Cerebellar nuclear complex (tissue), 1 donor: ENCODE measurements at regions not wholly inside any gene's neighbourhood (a gene's known extent, or its start where the extent isn't known, plus 50 kb on each side); places are given as distances from the start of the nearest gene placed in this dataset.

Source experiments
- DNase-seq, 2 experiments: peaks; one replicate each; lab custom pipeline; 2025; lab: John Stamatoyannopoulos, UW

DNA sequence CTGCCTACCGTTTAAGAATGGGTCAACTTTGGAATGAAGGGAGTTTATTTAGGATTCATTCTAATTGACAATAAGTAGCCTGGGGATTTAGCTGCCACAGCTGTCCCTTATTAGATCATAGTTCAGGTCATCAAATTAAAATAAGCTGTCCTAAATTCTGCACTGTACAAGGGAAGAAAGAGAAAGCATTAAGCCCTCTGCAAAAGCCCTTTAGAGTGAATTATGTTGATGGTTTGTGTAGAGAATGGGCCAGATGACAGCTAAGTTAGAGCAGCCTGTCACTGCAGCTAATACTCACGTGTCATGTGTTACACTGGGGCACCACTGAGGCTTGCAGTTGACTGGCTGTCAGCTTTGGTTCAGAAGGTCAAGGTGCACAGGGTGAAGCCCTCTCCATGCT lies 737.1 kb upstream of the SLC10A2 start:
- DNase-seq, result no peak

DNA sequence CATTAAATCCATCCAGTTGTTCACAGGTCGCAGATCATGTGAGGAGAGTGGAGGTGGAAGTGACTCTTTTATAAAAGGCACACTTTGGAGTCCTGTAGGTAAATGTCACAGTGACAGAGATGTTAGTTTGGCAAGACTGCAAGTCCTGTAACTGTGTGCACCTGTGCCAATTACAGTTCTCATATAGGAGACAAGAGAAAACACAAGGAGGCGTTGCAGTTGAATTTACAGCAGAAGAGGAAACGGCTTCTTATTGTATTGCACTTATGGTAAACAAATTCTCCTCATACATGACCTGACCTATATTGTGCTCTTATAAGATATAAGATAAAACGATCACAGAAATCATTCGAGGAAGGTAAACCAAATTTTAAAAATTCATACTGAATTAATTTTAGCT lies 732.8 kb upstream of the SLC10A2 start:
- DNase-seq, result no peak

DNA sequence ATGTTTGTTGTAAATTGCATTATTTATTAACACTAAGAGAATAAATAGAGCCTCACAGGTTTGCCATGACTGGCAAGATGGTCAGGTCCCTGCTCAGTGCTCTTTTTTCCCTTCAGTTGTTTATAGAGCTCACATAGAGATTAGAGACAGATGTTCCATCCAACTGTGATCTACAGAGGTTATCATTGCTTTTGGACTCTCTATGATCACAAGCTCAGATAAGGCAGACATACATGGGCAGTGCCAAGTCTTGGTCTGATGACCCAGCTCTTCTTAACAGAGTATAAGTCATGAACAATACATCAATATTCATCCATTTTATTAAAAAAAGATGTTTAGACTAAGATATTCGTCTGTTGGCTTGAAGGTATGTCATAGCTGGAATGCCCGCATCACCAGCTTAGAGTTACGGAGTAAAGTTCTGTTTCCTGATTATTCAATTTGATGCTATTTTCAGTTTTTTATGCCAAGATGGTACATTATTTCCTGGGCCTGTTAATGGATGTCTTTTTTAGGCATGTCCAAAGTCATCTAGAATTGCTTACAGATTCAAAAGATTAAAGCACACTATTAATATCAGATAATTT lies 729.8 kb upstream of the SLC10A2 start:
- DNase-seq, result no peak

DNA sequence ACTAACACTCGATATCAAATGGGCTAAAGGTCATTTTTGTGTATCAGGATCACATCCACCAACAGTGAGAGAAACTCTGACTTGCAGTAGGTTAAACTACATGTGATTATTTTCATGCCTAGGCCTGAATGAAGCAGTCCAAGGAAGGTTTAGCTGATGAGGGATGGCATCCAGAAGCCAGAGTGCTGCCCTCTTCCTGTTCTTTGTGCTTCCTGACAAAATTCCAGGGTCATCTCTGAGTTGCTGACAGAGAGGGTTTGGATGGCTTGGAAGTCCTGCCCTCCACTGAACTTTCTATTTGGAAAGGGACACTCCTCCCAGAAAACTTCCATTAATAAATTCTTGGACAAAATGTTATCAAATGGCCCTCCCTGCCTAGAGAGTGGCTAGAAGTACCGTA lies 728.3 kb upstream of the SLC10A2 start:
- DNase-seq, result no peak

DNA sequence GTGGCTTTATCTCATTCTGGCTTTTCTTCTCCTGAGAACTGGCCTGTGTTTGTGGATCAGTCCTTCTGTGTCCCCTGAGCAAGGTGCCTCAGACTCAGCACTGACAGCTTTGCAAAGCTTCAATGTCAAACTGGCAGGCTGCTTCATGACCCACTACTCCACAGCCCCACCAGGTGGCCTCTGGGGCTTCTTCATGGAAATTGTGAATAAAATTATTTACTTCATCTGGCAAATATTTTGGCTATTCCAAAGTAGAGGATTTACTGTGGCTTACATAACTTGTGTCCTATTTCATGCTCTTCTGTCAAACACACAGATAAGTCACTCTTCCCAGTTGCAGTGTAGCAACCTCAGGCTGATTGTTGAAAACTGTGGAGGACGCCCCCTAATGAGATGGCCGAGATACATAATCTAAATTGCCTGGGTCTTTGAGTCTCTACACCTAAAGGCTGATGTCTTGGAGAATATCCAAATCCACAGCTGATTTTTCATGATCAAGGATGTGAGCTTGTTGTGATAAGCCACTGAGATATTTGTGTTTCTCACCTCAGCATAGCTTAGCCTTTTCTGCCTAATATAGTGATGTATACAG lies 721.9 kb upstream of the SLC10A2 start:
- DNase-seq, result no peak

DNA sequence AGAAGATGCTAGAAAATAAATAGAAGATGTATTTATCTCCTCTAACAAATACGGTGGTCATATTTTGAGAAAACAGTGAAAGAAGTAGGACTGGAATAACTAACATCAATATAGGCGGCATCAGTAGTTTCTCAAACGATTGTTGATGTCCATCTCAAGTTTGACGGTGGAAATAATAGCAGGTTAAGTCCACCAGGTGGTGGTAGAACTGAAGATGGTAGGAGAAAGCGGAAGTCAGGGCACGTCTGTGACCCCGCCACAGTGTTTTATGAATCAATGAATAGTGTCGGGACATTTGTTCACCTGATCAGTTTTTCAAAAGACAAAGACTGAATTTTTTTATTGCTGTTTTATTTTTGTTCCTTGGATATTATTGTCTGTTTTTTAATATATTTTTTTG lies 706.4 kb upstream of the SLC10A2 start:
- DNase-seq, result no peak

DNA sequence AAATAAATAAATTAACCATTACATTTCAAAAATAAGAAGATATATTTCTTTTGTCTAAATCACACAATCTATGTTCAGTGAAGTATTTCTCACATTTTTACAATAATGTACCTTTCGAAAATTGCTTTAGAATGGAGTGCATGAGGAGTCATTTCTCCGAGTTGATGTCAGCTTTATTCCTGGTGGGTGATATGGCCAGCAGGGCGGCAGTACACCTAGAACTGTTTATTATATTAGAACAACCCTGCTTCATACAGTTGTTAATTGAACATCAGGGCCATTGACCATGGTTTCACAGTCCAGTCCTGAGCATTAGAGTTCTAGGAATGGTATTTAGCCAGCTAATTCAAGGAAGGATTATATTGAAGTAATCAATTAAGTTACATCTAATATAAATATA lies 696.3 kb upstream of the SLC10A2 start:
- DNase-seq, result no peak

DNA sequence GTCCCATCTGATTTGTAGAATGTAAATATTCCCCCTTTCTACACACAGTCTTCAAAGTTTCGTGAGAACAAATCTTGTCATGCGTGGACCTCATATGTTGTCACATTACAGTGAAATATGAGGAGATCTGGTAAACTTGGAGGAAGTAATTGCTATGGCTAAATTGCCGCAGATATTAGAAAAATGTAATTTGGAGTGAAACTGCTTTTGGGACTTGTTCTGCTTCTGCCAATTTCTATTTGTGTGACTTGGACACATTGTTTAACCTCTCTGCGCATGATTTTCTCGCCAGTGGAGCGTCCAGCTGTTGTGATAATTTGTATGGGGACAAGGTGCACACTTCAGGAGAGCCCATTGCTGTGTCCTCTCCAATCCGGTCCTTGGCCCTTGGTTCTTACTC lies 693.1 kb upstream of the SLC10A2 start:
- DNase-seq, result no peak

DNA sequence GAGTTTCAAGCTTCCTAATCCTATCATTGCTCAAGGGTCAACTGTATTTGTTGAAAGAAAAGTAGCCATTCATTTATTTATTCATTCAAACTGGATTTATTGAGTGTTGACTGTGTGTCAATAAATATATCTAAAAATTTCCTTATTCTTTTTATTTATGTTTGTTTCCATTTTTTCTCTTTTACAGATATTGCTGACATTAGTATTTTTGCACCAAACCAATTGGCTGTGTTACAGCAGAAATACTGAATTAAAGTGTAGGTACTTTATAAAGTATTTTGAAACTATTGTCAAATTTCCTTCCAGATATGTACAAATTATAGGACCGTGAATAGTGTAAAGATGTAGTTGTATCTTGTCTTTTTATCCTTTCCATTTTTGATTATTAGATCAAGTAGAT lies 692.0 kb upstream of the SLC10A2 start:
- no peak for DNase-seq

DNA sequence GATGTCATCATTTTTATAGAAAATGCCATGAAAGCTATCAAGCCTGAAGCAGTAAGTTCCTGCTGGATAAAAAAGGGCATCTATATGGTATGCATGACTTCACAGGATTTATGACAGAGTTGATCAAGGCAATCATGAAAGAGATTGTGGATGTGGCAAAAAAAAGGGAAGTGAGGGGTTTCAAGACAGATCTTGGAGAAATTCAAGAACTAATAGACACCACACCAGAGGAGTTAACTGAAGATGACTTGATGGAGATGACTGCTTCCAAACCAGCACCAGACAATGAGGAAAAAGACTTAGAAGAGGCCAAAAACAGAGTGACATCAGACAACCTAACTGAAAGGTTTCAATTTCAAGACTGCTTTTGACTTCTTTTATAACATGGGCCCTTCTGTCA lies 691.1 kb upstream of the SLC10A2 start:
- DNase-seq, result no peak

DNA sequence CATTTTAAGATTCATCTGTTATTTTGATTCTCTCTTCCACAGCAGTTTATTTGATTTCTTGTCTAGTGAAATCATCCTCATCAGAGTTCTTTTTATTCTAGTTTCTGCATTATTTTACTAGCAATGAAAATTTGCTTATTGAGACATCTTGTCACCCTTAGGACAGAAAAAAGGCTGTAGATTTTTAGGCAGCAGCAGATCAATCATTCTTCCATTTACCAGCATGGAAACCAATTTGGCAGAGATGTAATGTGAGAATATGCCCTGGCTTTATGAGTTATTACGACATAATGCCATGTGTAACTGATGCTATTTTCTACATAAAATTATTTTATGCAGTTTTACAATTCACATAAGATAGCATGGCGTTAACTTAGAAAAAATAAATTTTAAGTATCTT lies 688.6 kb upstream of the SLC10A2 start:
- DNase-seq, result no peak

DNA sequence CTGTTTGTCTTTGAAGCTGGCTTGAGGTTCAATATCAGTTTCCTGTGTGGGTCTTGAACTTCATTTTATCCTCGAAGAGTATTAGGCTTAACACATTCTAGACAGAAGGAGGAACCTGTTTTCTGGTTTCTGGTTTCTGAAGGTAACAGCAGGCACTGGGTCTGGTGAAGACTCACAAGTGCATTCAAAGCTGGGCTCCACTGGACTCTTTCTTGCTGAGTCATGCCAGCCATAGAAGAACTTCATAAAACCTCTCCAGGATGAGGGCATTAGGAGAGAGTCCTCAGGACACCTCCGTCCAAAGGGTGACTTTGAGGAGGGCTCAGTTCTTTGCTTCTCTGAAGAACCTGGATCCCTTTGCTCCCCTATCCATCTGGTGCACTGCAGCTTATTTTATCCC lies 668.6 kb upstream of the SLC10A2 start:
- DNase-seq, result no peak

DNA sequence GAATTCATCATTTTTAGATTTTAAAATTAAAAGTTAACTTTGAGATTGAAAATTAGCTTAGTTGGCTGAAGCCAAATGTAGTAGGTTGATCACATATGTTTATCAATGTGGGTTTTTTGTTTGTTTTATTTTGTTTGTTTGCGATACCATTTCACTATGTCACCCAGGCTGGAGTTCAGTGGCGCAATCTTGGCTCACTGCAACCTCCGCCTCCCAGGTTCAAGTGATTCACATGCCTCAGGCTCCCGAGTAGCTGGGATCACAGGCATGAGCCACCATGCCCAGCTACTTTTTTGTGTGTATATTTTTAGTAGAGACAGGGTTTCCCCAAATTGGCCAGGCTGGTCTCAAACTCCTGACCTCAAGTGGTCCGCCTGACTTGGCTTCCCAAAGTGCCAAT lies 665.7 kb upstream of the SLC10A2 start:
- no peak for DNase-seq

DNA sequence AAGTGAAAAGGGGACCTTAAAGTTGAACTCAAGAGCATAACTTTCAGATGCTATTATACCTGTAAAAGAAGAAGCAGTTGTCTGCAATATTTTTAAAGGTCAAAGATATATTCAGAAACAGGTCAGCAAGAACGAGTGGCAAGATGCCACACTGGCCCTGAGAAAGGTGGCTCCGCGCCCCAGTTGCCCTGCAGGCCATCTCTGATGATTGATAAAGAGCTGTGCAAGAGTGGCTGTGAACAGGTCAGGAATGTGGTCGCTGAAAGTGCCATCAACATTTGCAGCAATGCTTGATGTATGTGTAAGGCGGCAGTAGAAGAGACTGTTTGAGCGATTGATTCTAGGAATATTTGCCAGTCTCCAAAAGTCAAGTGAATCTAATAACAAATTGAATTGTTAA lies 664.2 kb upstream of the SLC10A2 start:
- no peak for DNase-seq

DNA sequence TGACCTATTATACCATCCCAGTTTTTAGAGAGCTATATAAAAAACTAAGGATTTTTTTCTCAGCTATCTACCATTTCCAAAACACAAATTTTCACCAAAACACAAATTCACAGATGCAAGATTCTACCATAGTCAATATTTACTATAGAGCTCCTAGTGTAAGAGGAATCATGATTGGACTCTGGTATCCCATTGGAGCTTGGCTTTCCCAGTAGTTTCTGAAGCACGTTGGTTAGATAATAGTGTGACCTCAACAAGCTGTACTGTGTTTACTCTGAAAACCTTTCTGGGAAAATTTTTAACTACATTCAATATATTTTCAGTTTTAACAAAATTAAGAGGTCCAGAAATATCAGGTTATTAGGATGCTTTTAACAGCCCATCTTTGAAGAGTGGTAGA lies 660.6 kb upstream of the SLC10A2 start:
- DNase-seq, result no peak

DNA sequence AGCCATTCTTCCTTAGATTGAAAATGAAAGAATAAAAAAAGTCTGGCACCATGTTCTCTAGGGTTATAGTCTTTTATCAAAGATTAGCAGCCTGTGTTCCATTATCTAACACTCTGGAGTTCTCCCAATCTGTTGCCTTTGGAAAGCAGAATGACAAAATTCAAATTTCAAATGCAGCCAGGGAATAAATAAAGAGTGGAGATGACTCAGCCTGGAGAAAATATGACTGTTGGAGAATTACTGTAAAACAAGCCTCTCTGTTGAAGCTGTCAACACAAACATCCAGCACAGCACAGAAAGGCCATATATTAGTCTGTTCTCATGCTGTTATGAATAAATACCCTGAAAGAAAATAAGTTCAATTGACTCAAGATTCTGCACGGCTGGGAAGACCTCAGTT lies 650.5 kb upstream of the SLC10A2 start:
- DNase-seq, result no peak

DNA sequence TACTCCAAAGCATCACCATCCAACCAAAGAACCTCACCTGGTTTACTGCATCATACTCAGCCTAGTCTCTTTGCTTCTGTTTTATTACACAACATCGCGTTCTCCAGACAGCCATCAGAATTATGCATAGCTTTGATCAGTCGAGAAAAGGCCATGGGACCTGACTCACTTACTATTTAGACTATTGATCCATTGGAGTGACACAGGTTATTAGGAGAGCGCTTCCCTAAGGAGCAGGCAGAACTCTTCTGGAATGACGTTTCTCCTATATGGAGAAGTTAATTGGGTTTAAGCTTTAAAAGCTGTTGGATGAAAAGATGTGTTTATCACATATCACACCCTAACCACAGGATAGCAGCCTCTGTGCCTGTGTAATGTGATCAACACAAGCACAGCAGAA lies 649.1 kb upstream of the SLC10A2 start:
- no peak for DNase-seq

DNA sequence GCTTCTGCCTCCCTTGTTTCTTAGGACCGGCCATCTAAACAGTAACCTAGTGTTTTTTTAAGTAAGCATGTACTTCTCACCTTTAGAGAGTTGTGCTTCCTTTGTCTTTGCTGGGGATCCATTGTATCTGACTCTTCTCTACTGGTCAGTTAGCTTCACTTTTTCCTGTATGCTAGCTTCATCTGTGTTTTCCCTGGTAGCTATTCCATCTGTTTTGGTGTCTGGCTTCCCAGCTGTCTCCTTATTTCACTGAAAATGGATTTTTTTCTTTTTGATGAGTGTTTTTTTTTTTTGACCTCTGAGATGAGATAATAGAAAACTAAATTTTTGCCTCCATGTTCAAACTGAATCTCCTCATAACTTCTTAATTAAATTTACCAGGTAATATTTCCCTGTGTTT lies 637.0 kb upstream of the SLC10A2 start:
- DNase-seq, result peak in 1 of 2 experiments; percentile 2

DNA sequence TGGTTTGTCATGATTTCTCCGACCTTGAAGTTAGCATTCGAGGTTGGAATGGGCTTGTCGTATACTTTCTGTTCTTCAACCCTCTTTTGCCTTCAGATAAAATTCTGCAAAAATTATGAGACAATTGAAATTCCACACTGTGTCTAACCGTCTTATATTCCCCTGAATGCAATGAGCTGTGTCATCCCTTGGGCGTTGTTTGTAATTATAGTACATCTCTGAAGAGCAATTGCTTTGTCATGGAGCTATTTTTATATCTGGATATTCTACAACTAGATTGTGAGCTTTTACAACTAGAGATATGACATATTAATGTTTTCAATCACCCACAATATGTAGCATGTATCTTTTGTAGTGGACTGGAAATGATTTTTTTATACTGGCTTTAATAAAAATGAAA lies 631.8 kb upstream of the SLC10A2 start:
- no peak for DNase-seq

DNA sequence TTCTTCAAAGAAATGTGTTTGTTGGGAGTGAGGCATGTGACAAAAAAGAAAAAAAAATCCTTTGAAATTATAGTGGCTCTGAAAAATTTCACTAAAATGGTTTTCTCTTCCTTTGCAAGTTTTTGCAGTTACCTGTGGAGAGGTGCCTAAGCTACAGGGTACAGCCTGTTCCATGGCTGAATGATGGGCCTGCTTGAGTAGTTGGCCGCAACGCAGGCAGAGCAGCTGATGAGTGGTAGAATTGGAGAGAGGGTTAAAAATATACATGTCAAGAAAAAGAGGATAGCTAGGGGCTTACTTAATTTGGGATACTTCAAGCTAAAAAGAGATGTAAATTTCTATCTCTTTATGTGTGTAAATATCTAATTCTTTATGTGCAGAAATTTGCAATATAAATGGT lies 629.1 kb upstream of the SLC10A2 start:
- no peak for DNase-seq

DNA sequence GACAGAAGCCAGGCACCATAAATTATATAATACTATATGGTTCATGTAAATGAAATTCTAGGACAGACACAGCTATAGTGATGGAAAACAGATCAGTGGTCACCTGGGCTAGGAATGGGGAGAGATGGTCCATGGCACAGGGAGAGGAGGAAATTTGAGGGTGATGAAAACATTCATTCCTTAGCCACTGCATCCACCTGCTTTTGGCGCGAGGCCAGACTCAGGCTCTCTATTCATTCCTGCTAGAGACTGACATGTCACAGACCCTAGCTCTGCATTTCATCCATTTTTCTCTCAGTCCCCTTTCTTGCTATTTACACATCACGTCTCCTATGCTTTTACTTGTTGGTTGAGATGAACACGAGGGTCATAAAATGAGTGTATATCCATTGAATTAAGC lies 628.3 kb upstream of the SLC10A2 start:
- DNase-seq, result no peak

DNA sequence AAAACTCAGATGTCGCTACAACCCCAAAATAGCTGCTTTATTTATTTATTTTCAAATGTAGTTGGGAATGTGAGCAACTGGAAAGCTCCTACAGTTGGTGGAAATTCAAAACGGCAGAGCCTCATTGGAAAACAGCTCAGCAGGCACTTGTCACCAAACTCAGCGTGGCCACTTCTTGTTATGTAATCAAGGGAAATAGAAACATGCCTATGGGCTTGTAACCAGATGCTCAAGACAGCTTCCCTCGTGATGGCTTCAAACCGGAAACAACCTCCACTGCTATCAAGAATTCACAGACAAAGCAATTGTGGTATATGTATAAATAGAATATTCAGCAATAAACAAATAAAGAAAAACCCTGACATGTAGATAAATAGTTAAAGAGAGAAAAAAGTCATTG lies 627.8 kb upstream of the SLC10A2 start:
- no peak for DNase-seq

DNA sequence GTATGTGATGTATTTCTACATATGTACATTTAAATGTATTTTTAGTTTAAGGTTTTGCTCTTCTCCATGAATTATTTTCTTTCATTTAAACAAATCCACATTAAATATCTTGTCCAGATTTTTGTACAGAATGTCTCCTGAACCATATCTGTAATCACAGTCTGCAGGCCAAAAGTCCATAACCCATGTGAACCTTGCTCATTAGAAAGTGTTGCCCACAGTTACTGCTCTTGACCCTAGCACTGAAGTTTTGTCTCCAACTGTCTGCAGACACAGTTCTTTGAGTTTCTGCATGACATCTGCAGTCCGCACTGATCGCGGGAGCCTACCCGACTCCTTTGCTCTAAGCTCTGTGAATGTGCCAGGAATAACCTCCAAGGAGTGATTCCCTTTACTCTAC lies 626.2 kb upstream of the SLC10A2 start:
- DNase-seq, result no peak

DNA sequence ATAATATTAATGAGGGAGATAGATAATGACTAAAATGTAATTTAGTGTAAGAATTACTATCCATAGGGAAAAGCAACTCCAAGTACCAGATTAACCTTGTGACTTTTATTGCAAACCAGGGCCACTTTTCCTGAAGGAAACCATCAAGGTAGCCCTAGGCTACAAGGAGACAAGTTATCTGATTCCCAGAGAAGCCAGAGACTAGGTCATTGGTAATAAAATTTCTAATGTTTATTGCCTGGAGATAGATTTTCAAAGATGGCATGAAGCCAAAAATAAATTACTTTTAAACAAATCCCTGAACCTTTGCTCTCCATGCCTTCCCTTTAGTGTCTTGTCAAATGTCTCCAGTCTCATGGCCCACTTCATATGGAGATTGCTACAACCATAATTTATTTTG lies 610.1 kb upstream of the SLC10A2 start:
- DNase-seq, result no peak

DNA sequence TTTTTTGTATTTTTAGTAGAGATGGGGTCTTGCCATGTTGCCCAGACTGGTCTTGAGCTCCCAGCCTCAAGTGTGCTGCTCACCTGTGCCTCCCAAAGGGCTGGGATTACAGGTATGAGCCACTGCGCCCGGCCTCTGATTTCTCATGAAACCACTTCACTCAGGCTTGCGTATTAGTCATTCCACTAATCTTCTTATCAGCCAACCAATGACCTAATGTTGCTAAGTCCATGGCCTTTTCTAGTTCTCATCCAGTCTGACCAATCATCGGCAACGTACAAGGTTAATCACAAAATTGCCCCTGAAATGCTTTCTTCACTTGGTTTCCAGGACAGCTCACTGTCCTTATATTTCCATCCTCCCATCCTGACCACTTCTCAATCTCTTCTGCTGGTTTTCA lies 605.3 kb upstream of the SLC10A2 start:
- no peak for DNase-seq
